ENCODE measurements at regions not wholly inside any gene's neighbourhood (a gene's known extent, or its start where the extent isn't known, plus 50 kb on each side); places are given as distances from the start of the nearest gene placed in this dataset.
"Not testable (repeated sequence)": the region's sequence is repeated elsewhere in the genome, so short reads cannot be mapped to it uniquely, and the experiment has no call there.

GRCh38 chr6:125375013-125375412, 73.2 kb upstream of the HDDC2 start:
- DNase-seq (ENCODE audit: low spot score), result no peak

DNA sequence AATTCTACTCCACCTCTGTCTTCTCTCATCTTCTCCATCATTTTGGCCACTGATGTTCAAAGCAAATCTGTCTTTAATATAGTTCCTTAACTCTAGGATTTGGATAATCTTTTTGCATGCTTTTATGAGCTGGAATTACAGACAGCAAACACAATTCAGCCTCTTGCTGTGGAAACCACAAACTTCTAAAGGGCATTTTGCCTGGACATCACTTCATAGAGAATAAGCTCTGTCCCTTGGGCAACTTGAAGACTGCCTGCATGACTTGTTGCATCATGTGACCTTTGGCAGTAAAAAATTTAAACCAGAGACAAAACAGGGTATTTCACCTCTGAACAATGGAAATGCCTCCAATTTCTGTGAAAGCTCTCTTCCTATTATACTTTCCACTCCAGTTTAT, 74.1 kb upstream of the HDDC2 start:
- Histone ChIP-seq H3K4me1 (no peaks in the 10 kb centered on the region), H3K4me3 (no peak overlapping the region), H3K27ac (no peak overlapping the region), H3K9me3 (no peaks in the 10 kb centered on the region), H3K27me3 (no peaks in the 10 kb centered on the region), H3K36me3 (no peaks in the 10 kb centered on the region)
- no peak for DNase-seq (ENCODE audit: low spot score)
- TF ChIP-seq, protein P1, sequence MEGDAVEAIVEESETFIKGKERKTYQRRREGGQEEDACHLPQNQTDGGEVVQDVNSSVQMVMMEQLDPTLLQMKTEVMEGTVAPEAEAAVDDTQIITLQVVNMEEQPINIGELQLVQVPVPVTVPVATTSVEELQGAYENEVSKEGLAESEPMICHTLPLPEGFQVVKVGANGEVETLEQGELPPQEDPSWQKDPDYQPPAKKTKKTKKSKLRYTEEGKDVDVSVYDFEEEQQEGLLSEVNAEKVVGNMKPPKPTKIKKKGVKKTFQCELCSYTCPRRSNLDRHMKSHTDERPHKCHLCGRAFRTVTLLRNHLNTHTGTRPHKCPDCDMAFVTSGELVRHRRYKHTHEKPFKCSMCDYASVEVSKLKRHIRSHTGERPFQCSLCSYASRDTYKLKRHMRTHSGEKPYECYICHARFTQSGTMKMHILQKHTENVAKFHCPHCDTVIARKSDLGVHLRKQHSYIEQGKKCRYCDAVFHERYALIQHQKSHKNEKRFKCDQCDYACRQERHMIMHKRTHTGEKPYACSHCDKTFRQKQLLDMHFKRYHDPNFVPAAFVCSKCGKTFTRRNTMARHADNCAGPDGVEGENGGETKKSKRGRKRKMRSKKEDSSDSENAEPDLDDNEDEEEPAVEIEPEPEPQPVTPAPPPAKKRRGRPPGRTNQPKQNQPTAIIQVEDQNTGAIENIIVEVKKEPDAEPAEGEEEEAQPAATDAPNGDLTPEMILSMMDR (IDR thresholded peaks at IDR 0.05), result no peak

More at GRCh38 chr6:125375013-125375412, 73.2 kb upstream of the HDDC2 start:
- H3K27ac ChIP-seq, result no peak overlapping the region
- no peaks in the 10 kb centered on the region for H3K4me1 ChIP-seq
- no peaks in the 10 kb centered on the region for H3K36me3 ChIP-seq
- H3K4me3 ChIP-seq, result no peak overlapping the region
- no peaks in the 10 kb centered on the region for H3K27me3 ChIP-seq
- TF ChIP-seq, protein P1 (IDR thresholded peaks at IDR 0.05), result no peak
- H3K9me3 ChIP-seq, result no peaks in the 10 kb centered on the region

- TF ChIP-seq, protein P1 (IDR thresholded peaks at IDR 0.05), result no peak
- Histone ChIP-seq H3K27ac (no peak overlapping the region), H3K9me3 (no peaks in the 10 kb centered on the region), H3K4me3 (no peak overlapping the region), H3K4me1 (no peaks in the 10 kb centered on the region), H3K27me3 (no peaks in the 10 kb centered on the region), H3K36me3 (no peaks in the 10 kb centered on the region)
- no peak for DNase-seq (ENCODE audit: low spot score)
These were observed 75.9 kb upstream of the HDDC2 start for GRCh38 chr6:125377621-125378020.

GRCh38 chr6:125379174-125379573, 77.4 kb upstream of the HDDC2 start:
- H3K4me3 ChIP-seq, result no peak overlapping the region
- no peaks in the 10 kb centered on the region for H3K36me3 ChIP-seq
- H3K27ac ChIP-seq, result no peak overlapping the region
- no peak for DNase-seq (ENCODE audit: low spot score)
- H3K27me3 ChIP-seq, result no peaks in the 10 kb centered on the region
- H3K9me3 ChIP-seq, result no peaks in the 10 kb centered on the region
- TF ChIP-seq, protein P1 (IDR thresholded peaks at IDR 0.05), result no peak
- no peaks in the 10 kb centered on the region for H3K4me1 ChIP-seq

DNA sequence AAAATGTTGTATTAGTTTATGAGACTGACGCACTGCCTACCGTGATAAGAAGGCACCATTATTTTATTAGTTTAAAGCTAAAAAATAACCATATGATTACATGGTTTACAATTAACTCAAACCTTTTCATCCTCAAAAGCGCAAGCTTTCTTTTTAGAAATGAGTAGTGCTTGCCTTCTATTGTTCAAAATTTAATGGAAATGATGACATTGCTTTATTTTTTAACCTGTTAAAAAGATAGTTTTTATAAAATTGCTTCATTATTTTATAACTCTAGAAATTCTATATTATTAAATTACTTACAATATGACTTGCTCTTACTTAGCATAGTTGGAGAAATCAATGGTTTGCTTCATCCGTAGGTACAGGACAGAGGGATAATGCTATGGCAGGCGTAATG, 78.7 kb upstream of the HDDC2 start:
- no peaks in the 10 kb centered on the region for H3K9me3 ChIP-seq
- no peaks in the 10 kb centered on the region for H3K27me3 ChIP-seq
- no peak overlapping the region for H3K27ac ChIP-seq
- H3K4me3 ChIP-seq, result no peak overlapping the region
- no peaks in the 10 kb centered on the region for H3K4me1 ChIP-seq
- TF ChIP-seq, protein P1 (IDR thresholded peaks at IDR 0.05), result no peak
- H3K36me3 ChIP-seq, result no peaks in the 10 kb centered on the region
- no peak for DNase-seq (ENCODE audit: low spot score)

- not testable (repeated sequence) for H3K9me3 ChIP-seq; H3K36me3 ChIP-seq; DNase-seq (ENCODE audit: low spot score); H3K4me1 ChIP-seq; H3K4me3 ChIP-seq; H3K27ac ChIP-seq; H3K27me3 ChIP-seq
These were observed 84.6 kb upstream of the HDDC2 start for GRCh38 chr6:125386337-125386736.

Measured in right atrium auricular region (tissue), 2 donors.